ENCODE measurements at regions not wholly inside any gene's neighbourhood (a gene's known extent, or its start where the extent isn't known, plus 50 kb on each side); places are given as distances from the start of the nearest gene placed in this dataset.

GRCh38 chr1:117260761-117261423 lies 50.2 kb upstream of the VTCN1 start:
- H3K27ac ChIP-seq (ENCODE audit: poor library complexity, severe bottlenecking), result no peak overlapping the region
- no peaks in the 10 kb centered on the region for H3K9me3 ChIP-seq (ENCODE audit: severe bottlenecking)
- no peak for ATAC-seq (ENCODE audit: low read depth)
- H3K27me3 ChIP-seq (ENCODE audit: insufficient read depth, poor library complexity, severe bottlenecking), result no peaks in the 10 kb centered on the region
- no peak for TF ChIP-seq CTCF (IDR thresholded peaks at IDR 0.05; ENCODE audit: poor library complexity, severe bottlenecking)
- no peaks in the 10 kb centered on the region for H3K4me1 ChIP-seq (ENCODE audit: insufficient read depth, poor library complexity, severe bottlenecking)
- no peak for DNase-seq (ENCODE audit: low spot score)
- H3K4me3 ChIP-seq (ENCODE audit: severe bottlenecking), result no peak overlapping the region
- no peaks in the 10 kb centered on the region for H3K36me3 ChIP-seq (ENCODE audit: low read depth)

All from RWPE2 (cell line).